ENCODE measurements at regions not wholly inside any gene's neighbourhood (a gene's known extent, or its start where the extent isn't known, plus 50 kb on each side); places are given as distances from the start of the nearest gene placed in this dataset.

DNA sequence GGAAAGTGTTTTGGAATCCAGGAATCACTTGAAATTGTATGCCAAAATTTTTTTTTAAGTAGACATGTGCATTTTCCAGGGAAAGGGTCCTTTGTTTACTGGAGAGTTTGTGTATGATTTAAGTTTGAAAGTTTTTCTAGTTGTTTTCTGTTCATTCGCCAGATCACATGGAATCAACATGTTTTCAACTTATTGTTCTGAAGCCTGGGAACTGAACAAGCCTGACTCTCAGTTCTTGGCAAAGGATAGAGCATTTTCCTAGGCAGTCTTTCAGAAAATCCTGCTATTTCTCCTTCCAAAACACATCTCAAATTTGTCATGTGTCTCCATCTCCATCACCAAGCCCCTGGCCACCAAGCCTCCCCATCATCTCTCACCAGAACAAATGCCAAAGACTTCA is 374.8 kb downstream of the MAFB start:
- H3K9ac ChIP-seq (ENCODE audit: low read length), result no peak overlapping the region

DNA sequence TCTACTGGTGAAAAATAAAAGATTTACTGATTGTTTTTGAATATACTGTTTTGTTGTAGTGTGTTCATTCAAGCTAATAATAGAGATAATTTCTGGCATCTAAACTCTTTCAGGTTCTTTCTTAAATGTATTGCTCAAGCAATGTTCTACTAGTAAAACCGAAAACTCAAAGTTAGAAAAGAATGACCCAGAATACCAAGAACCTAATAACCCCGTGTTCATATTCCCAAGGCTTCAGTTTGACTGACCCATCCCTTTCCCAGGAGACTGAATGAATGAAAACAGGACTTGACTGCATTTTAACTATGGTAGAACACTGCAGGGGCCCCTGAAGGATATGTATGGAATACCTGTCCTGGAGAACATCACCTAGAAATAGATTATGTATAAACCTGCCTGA is 375.3 kb downstream of the MAFB start:
- Histone ChIP-seq H4K20me1 (ENCODE audit: low read depth, low read length) (no peaks in the 10 kb centered on the region), H3K9me3 (ENCODE audit: insufficient read depth, low read length) (no peaks in the 10 kb centered on the region), H3K4me2 (ENCODE audit: low read depth, low read length, poor library complexity, severe bottlenecking) (no peak overlapping the region), H3K27me3 (ENCODE audit: low read length) (no peaks in the 10 kb centered on the region), H3K4me3 (ENCODE audit: insufficient read depth, low read length, poor library complexity, severe bottlenecking) (no peak overlapping the region), H3K9me2 (replicated peaks; ENCODE audit: insufficient read depth, low read length) (no peaks in the 10 kb centered on the region), H3F3A (ENCODE audit: insufficient read depth) (no peaks in the 10 kb centered on the region), H3K36me3 (ENCODE audit: low read length) (no peaks in the 10 kb centered on the region), H3K79me2 (ENCODE audit: insufficient read depth, low read length) (no peaks in the 10 kb centered on the region), H3K9ac (ENCODE audit: low read length) (no peak overlapping the region), H3K27ac (ENCODE audit: low read depth, low read length) (no peak overlapping the region), H2AFZ (ENCODE audit: low read depth, low read length, severe bottlenecking) (no peak overlapping the region)
- TF ChIP-seq, protein P1, sequence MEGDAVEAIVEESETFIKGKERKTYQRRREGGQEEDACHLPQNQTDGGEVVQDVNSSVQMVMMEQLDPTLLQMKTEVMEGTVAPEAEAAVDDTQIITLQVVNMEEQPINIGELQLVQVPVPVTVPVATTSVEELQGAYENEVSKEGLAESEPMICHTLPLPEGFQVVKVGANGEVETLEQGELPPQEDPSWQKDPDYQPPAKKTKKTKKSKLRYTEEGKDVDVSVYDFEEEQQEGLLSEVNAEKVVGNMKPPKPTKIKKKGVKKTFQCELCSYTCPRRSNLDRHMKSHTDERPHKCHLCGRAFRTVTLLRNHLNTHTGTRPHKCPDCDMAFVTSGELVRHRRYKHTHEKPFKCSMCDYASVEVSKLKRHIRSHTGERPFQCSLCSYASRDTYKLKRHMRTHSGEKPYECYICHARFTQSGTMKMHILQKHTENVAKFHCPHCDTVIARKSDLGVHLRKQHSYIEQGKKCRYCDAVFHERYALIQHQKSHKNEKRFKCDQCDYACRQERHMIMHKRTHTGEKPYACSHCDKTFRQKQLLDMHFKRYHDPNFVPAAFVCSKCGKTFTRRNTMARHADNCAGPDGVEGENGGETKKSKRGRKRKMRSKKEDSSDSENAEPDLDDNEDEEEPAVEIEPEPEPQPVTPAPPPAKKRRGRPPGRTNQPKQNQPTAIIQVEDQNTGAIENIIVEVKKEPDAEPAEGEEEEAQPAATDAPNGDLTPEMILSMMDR (IDR thresholded peaks at IDR 0.05; ENCODE audit: insufficient read depth, low read length, poor library complexity, severe bottlenecking), result no peak
- TF ChIP-seq EZH2phosphoT487 (conservative IDR thresholded peaks at IDR 0.05; ENCODE audit: low read length), result no peak

More for the DNA sequence above, 374.8 kb downstream of the MAFB start:
- Histone ChIP-seq H4K20me1 (ENCODE audit: low read depth, low read length) (no peaks in the 10 kb centered on the region), H3K79me2 (ENCODE audit: insufficient read depth, low read length) (no peaks in the 10 kb centered on the region), H3K4me2 (ENCODE audit: low read depth, low read length, poor library complexity, severe bottlenecking) (no peak overlapping the region), H3K9me2 (replicated peaks; ENCODE audit: insufficient read depth, low read length) (no peaks in the 10 kb centered on the region), H3K4me3 (ENCODE audit: insufficient read depth, low read length, poor library complexity, severe bottlenecking) (no peak overlapping the region), H3K36me3 (ENCODE audit: low read length) (no peaks in the 10 kb centered on the region), H2AFZ (ENCODE audit: low read depth, low read length, severe bottlenecking) (no peak overlapping the region), H3K9me3 (ENCODE audit: insufficient read depth, low read length) (no peaks in the 10 kb centered on the region), H3F3A (ENCODE audit: insufficient read depth) (no peaks in the 10 kb centered on the region), H3K27me3 (ENCODE audit: low read length) (no peaks in the 10 kb centered on the region), H3K27ac (ENCODE audit: low read depth, low read length) (no peak overlapping the region)
- no peak for TF ChIP-seq EZH2phosphoT487 (conservative IDR thresholded peaks at IDR 0.05; ENCODE audit: low read length)
- TF ChIP-seq, protein P1 (IDR thresholded peaks at IDR 0.05; ENCODE audit: insufficient read depth, low read length, poor library complexity, severe bottlenecking), result no peak

DNA sequence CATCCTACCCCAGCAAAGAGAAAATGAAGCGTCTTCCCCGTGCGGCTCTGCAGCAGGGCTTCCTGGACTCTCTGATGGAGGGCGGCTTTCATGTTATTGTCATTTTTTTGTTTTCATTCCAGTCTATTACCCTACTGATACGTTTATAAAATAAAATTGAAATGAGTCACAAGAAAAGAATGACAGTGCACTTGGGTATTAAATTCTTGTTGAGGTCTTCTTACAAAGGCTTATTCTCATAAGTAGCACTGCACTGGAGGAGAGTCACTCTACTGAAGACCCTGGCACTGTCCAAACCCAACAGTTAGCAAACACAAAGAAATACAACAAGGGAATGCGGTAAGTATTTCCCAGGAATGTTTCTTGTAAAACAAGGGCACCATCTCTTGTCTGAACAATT is 379.3 kb downstream of the MAFB start:
- Histone ChIP-seq H3K4me2 (ENCODE audit: low read depth, low read length, poor library complexity, severe bottlenecking) (no peak overlapping the region), H3K9ac (ENCODE audit: low read length) (no peak overlapping the region), H3K9me3 (ENCODE audit: insufficient read depth, low read length) (no peaks in the 10 kb centered on the region), H3K27me3 (ENCODE audit: low read length) (no peaks in the 10 kb centered on the region), H3K36me3 (ENCODE audit: low read length) (no peaks in the 10 kb centered on the region), H3F3A (ENCODE audit: insufficient read depth) (no peaks in the 10 kb centered on the region), H2AFZ (ENCODE audit: low read depth, low read length, severe bottlenecking) (no peak overlapping the region), H4K20me1 (ENCODE audit: low read depth, low read length) (no peaks in the 10 kb centered on the region), H3K4me3 (ENCODE audit: insufficient read depth, low read length, poor library complexity, severe bottlenecking) (no peak overlapping the region), H3K9me2 (replicated peaks; ENCODE audit: insufficient read depth, low read length) (no peaks in the 10 kb centered on the region), H3K79me2 (ENCODE audit: insufficient read depth, low read length) (no peaks in the 10 kb centered on the region), H3K27ac (ENCODE audit: low read depth, low read length) (no peak overlapping the region)
- TF ChIP-seq EZH2phosphoT487 (conservative IDR thresholded peaks at IDR 0.05; ENCODE audit: low read length), result no peak
- TF ChIP-seq, protein P1 (IDR thresholded peaks at IDR 0.05; ENCODE audit: insufficient read depth, low read length, poor library complexity, severe bottlenecking), result no peak

All from SU-DHL-6 (cell line).